H1 (cell line): ENCODE measurements at regions not wholly inside any gene's neighbourhood (a gene's known extent, or its start where the extent isn't known, plus 50 kb on each side); places are given as distances from the start of the nearest gene placed in this dataset.

Source experiments
- CTCF ChIA-PET: fragments of 300-600 bp; sonication (Branson Sonifier 250); formaldehyde crosslinking; loops from one replicate; lab custom pipeline; 2021; ENCODE audit not compliant: partially characterized antibody; lab: Charles Lee
- POLR2A ChIA-PET: fragments of 300-600 bp; sonication (Branson Sonifier 250); formaldehyde crosslinking; loops from one replicate; lab custom pipeline; 2021; ENCODE audit warnings: inconsistent platforms; ENCODE audit not compliant: partially characterized antibody; lab: Charles Lee
- DNase-seq, 2 experiments: peaks; one replicate each; pipeline versions ENCODE4 v3.0.0 to v3.0.0-alpha.2; 2010 to 2022; ENCODE audit warnings: low spot score in 2 of 2, low read depth in 1 of 2, mixed read lengths in 1 of 2
- FAIRE-seq: peaks from 2 replicates; lab custom pipeline; 2011; peaks lifted over from hg19 to GRCh38; lab: Jason Lieb, UNC
- H2AFZ ChIP-seq: 2 replicates; pipeline ENCODE4 v1.8.1; 2012; ENCODE audit warnings: low read length, inconsistent platforms
- H2AK5ac ChIP-seq: 2 replicates; pipeline ENCODE4 v1.6.1; 2013; ENCODE audit warnings: low read depth, low read length
- H2BK120ac ChIP-seq: replicated peaks from 2 replicates; pipeline ENCODE3; 2013; ENCODE audit warnings: low read depth, low read length, inconsistent platforms
- H2BK12ac ChIP-seq: 2 replicates; pipeline ENCODE4 v1.6.1; 2013; ENCODE audit warnings: low read depth, low read length
- H2BK15ac ChIP-seq: 2 replicates; pipeline ENCODE4 v1.6.1; 2013; ENCODE audit warnings: low read length
- H2BK20ac ChIP-seq: 2 replicates; pipeline ENCODE4 v1.6.1; 2013; ENCODE audit warnings: low read length
- H2BK5ac ChIP-seq: 2 replicates; pipeline ENCODE4 v1.6.1; 2013; ENCODE audit warnings: low read depth, low read length
- H3K14ac ChIP-seq: 2 replicates; pipeline ENCODE4 v1.6.1; 2013; ENCODE audit warnings: inconsistent platforms; ENCODE audit not compliant: insufficient read length
- H3K18ac ChIP-seq: 2 replicates; pipeline ENCODE4 v1.6.1; 2013; ENCODE audit warnings: low read length; ENCODE audit errors: extremely low read depth
- H3K23ac ChIP-seq: 2 replicates; pipeline ENCODE4 v1.6.1; 2013; ENCODE audit warnings: inconsistent platforms; ENCODE audit not compliant: insufficient read length
- H3K23me2 ChIP-seq: 2 replicates; pipeline ENCODE4 v1.6.1; 2013; ENCODE audit warnings: low read depth, low read length
- H3K27ac ChIP-seq: 2 replicates; pipeline ENCODE4 v1.6.1; 2011; ENCODE audit warnings: low read depth, low read length, inconsistent platforms
- H3K27me3 ChIP-seq, 4 experiments: replicated peaks in 1 of 4; 1 replicate in 1 of 4; 2 replicates in 3 of 4; pipeline versions ENCODE4 v1.6.1 to v1.8.1; 2011 to 2013; ENCODE audit warnings: low read length in 3 of 4, mild to moderate bottlenecking in 3 of 4, inconsistent platforms in 2 of 4, mixed read lengths in 2 of 4, moderate library complexity in 1 of 4; ENCODE audit not compliant: control insufficient read depth in 3 of 4, insufficient read depth in 3 of 4; ENCODE audit errors: extremely low read depth in 1 of 4
- H3K36me3 ChIP-seq, 4 experiments: 2 replicates each; pipeline versions ENCODE4 v1.6.1 to v1.8.1; 2011 to 2013; ENCODE audit warnings: mild to moderate bottlenecking in 4 of 4, low read length in 3 of 4, moderate library complexity in 2 of 4, control low read depth in 1 of 4, inconsistent platforms in 1 of 4; ENCODE audit not compliant: insufficient read depth in 4 of 4, control insufficient read depth in 2 of 4
- H3K4ac ChIP-seq: replicated peaks from 2 replicates; pipeline ENCODE3; 2013; ENCODE audit warnings: low read length, low read depth, mixed read lengths, inconsistent platforms; ENCODE audit not compliant: insufficient read length
- H3K4me1 ChIP-seq, 4 experiments: replicated peaks in 1 of 4; 1 replicate in 1 of 4; 2 replicates in 3 of 4; pipeline versions ENCODE4 v1.6.1 to v1.8.1; 2011 to 2013; ENCODE audit warnings: low read length in 3 of 4, inconsistent platforms in 2 of 4, mixed read lengths in 1 of 4; ENCODE audit not compliant: insufficient read depth in 4 of 4, control insufficient read depth in 3 of 4
- H3K4me2 ChIP-seq, 2 experiments: 2 replicates each; pipeline versions ENCODE4 v1.6.1 to v1.8.1; 2011 to 2013; ENCODE audit warnings: low read depth in 2 of 2, low read length in 2 of 2, control low read depth in 1 of 2, inconsistent platforms in 1 of 2, mild to moderate bottlenecking in 1 of 2; ENCODE audit not compliant: insufficient read depth in 1 of 2
- H3K4me3 ChIP-seq, 4 experiments: fragments of 200-600, 300-600 bp in 1 of 4; sonication (generic), shearing (Covaris generic), sonication (Bioruptor Twin) in 1 of 4; 2 replicates each; pipeline versions ENCODE4 v1.5.1 to v1.8.1; 2011 to 2016; ENCODE audit warnings: low read length in 4 of 4, low read depth in 3 of 4, control low read depth in 2 of 4, inconsistent platforms in 2 of 4, mild to moderate bottlenecking in 2 of 4, mixed read lengths in 1 of 4, moderate library complexity in 1 of 4; ENCODE audit not compliant: insufficient read depth in 2 of 4; ENCODE audit errors: extremely low read depth in 1 of 4
- H3K56ac ChIP-seq: replicated peaks from 2 replicates; pipeline ENCODE3; 2013; ENCODE audit warnings: low read depth, mild to moderate bottlenecking, mixed read lengths, low read length, inconsistent platforms; ENCODE audit not compliant: insufficient read length
- H3K79me1 ChIP-seq: 2 replicates; pipeline ENCODE4 v1.6.1; 2013; ENCODE audit warnings: low read depth, low read length, control low read depth
- H3K79me2 ChIP-seq, 2 experiments: 2 replicates each; pipeline versions ENCODE4 v1.6.1 to v1.8.1; 2012 to 2013; ENCODE audit warnings: low read length in 2 of 2, mild to moderate bottlenecking in 2 of 2, inconsistent platforms in 1 of 2; ENCODE audit not compliant: insufficient read depth in 2 of 2, control insufficient read depth in 1 of 2
- H3K9ac ChIP-seq, 4 experiments: replicated peaks in 1 of 4; 1 replicate in 1 of 4; 2 replicates in 3 of 4; pipeline versions ENCODE4 v1.6.1 to v1.8.1; 2011 to 2013; ENCODE audit warnings: low read depth in 3 of 4, low read length in 3 of 4, control low read depth in 2 of 4, mild to moderate bottlenecking in 2 of 4, moderate library complexity in 2 of 4, inconsistent platforms in 1 of 4; ENCODE audit errors: extremely low read depth in 1 of 4
- H3K9me3 ChIP-seq, 2 experiments: 2 replicates each; pipeline versions ENCODE4 v1.6.1 to v1.8.1; 2012 to 2013; ENCODE audit warnings: mild to moderate bottlenecking in 2 of 2, moderate library complexity in 2 of 2, control low read depth in 1 of 2, inconsistent platforms in 1 of 2, low read depth in 1 of 2, low read length in 1 of 2, mixed read lengths in 1 of 2; ENCODE audit not compliant: insufficient read depth in 2 of 2
- H4K20me1 ChIP-seq, 2 experiments: replicated peaks in 1 of 2; 2 replicates each; pipeline versions ENCODE3 to v1.8.1; 2011 to 2013; ENCODE audit warnings: inconsistent platforms in 2 of 2, low read length in 2 of 2, mild to moderate bottlenecking in 1 of 2; ENCODE audit not compliant: insufficient read depth in 2 of 2, control insufficient read depth in 1 of 2
- H4K5ac ChIP-seq: 2 replicates; pipeline ENCODE4 v1.6.1; 2013; ENCODE audit warnings: low read length, low read depth, mixed read lengths, inconsistent platforms; ENCODE audit not compliant: insufficient read length
- H4K8ac ChIP-seq: 2 replicates; pipeline ENCODE4 v1.8.0; 2013; ENCODE audit warnings: mild to moderate bottlenecking, moderate library complexity, low read length, inconsistent platforms; ENCODE audit not compliant: insufficient read depth; ENCODE audit errors: extremely low read depth
- H4K91ac ChIP-seq: replicated peaks from 2 replicates; pipeline ENCODE3; 2013; ENCODE audit warnings: low read length, mixed read lengths, inconsistent platforms; ENCODE audit not compliant: insufficient read length
- CBX5 ChIP-seq: fragments of 300-800, 300-1000 bp; sonication (generic); IDR thresholded peaks from 2 replicates; pipeline ENCODE4 v1.7.1; 2016; ENCODE audit warnings: antibody characterized with exemption, low read length, low read depth
- GTF2F1 ChIP-seq: IDR thresholded peaks from 2 replicates; pipeline ENCODE4 v1.6.1; 2012; ENCODE audit warnings: low read depth, low read length, improper control_type of control experiment, borderline replicate concordance
- SRF ChIP-seq: IDR thresholded peaks from 2 replicates; pipeline ENCODE4 v1.6.1; 2011; ENCODE audit warnings: mild to moderate bottlenecking, low read depth, low read length, moderate library complexity
- WGBS, 2 experiments: shearing (Covaris generic) in 1 of 2; methylation state at CpG; one replicate each; pipeline versions ENCODE4 v1.1.6 to v1.1.7; 2013 to 2015; ENCODE audit warnings: low lambda C conversion rate in 2 of 2, mixed read lengths in 2 of 2, inconsistent platforms in 1 of 2, low coverage in 1 of 2, missing lambda C conversion rate in 1 of 2; ENCODE audit not compliant: insufficient replicate concordance in 2 of 2, insufficient coverage in 1 of 2, insufficient read length in 1 of 2; ENCODE audit errors: extremely low coverage in 1 of 2, missing lambda C conversion rate in 1 of 2; 5-methylcytosine and 5-hydroxymethylcytosine counted together

GRCh38 chr14:40240245-40240859 is 808.1 kb upstream of the FBXO33 start:
- H3K4me2 ChIP-seq = no peak overlapping the region
- no peak overlapping the region for H2BK12ac ChIP-seq
- FAIRE-seq = no peak
- H2AK5ac ChIP-seq = no peak overlapping the region
- no peak overlapping the region for H4K5ac ChIP-seq
- H3K79me2 ChIP-seq = no peaks in the 10 kb centered on the region
- no peak overlapping the region for H3K23ac ChIP-seq
- POLR2A ChIA-PET = no interaction called here
- no peaks in the 10 kb centered on the region for H3K4me1 ChIP-seq
- no peak overlapping the region for H3K14ac ChIP-seq
- no peak overlapping the region for H3K4me3 ChIP-seq
- no peaks in the 10 kb centered on the region for H4K20me1 ChIP-seq
- no peak overlapping the region for H2AFZ ChIP-seq
- TF ChIP-seq SRF (peak; percentile 19; the same call in 1 of the 2 replicates), CBX5 (no peak), GTF2F1 (no peak)
- TF ChIP-seq, all 59 proteins: peak for 1
- Histone ChIP-seq H3K9me3 (peaks cover 6 to 11% of the 10 kb centered on the region in 2 experiments; a peak in 3 of 4 replicates), H3K36me3 (0 out of 8 replicates have a peak, but pooled peaks cover 0 to 2% (median 0%) of the 10 kb centered on the region in 4 experiments), H3K79me1 (no peaks in the 10 kb centered on the region), H3K27me3 (peaks cover 0 to 1% (median 0%) of the 10 kb centered on the region in 4 experiments; a peak in 1 of 7 replicates), H3K9ac (no peak overlapping the region), H3K23me2 (no peaks in the 10 kb centered on the region), H4K91ac (no peak overlapping the region), H4K8ac (no peak overlapping the region), H2BK15ac (no peak overlapping the region), H2BK120ac (no peak overlapping the region), H2BK20ac (no peak overlapping the region), H3K4ac (no peak overlapping the region), H2BK5ac (no peak overlapping the region), H3K27ac (no peak overlapping the region), H3K56ac (no peak overlapping the region), H3K18ac (no peak overlapping the region)
- no peak for DNase-seq
- CTCF ChIA-PET = interaction anchor here (0.7 kb wide), 1 partner anchor 773 kb away, joined by 4 read pairs; no protein-coding TSS in a partner anchor
- WGBS, 2 experiments = 85% methylated on average over 3 of the region's 3 CpGs; no CpG with 5 or more reads in 1 of the 2 experiments
